Fibroblast of the aortic adventitia (primary cell): ENCODE measurements at regions not wholly inside any gene's neighbourhood (a gene's known extent, or its start where the extent isn't known, plus 50 kb on each side); places are given as distances from the start of the nearest gene placed in this dataset.

Experiments used
- DNase-seq: peaks from one replicate; pipeline ENCODE4 v3.0.0-alpha.2; 2010; ENCODE audit warnings: low read depth
- H3K4me3 ChIP-seq: 2 replicates; pipeline ENCODE4 v1.5.1; 2011; ENCODE audit warnings: low read depth, mild to moderate bottlenecking, control low read depth, low read length, moderate library complexity
- TF ChIP-seq, protein P1 (sequence below): IDR thresholded peaks from 2 replicates; pipeline ENCODE4 v1.5.1; 2011; ENCODE audit warnings: mild to moderate bottlenecking, low read length, control low read depth, inconsistent platforms; ENCODE audit not compliant: insufficient read depth

DNA sequence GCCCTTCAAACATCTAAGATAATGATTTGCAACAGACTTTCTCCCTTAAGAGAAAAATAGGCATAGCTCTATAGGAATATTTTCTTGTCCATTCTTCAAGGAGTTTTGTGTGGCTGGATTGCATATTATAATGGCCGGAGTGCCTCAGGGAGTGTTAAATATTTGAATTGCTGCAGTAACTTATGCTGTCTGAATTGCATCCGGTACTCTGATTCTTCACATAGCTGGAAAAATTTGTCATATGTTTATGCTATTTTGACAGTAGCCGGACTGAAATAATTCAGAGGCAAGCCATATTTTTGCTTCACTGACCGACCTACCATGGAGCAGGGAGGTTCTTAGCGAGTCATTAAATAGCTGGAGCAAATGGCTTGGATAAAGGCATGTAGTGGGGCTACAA, 621.0 kb downstream of the ACTL7B start:
- no peak for DNase-seq
- H3K4me3 ChIP-seq = no peak overlapping the region
- TF ChIP-seq, protein P1, sequence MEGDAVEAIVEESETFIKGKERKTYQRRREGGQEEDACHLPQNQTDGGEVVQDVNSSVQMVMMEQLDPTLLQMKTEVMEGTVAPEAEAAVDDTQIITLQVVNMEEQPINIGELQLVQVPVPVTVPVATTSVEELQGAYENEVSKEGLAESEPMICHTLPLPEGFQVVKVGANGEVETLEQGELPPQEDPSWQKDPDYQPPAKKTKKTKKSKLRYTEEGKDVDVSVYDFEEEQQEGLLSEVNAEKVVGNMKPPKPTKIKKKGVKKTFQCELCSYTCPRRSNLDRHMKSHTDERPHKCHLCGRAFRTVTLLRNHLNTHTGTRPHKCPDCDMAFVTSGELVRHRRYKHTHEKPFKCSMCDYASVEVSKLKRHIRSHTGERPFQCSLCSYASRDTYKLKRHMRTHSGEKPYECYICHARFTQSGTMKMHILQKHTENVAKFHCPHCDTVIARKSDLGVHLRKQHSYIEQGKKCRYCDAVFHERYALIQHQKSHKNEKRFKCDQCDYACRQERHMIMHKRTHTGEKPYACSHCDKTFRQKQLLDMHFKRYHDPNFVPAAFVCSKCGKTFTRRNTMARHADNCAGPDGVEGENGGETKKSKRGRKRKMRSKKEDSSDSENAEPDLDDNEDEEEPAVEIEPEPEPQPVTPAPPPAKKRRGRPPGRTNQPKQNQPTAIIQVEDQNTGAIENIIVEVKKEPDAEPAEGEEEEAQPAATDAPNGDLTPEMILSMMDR = no peak

DNA sequence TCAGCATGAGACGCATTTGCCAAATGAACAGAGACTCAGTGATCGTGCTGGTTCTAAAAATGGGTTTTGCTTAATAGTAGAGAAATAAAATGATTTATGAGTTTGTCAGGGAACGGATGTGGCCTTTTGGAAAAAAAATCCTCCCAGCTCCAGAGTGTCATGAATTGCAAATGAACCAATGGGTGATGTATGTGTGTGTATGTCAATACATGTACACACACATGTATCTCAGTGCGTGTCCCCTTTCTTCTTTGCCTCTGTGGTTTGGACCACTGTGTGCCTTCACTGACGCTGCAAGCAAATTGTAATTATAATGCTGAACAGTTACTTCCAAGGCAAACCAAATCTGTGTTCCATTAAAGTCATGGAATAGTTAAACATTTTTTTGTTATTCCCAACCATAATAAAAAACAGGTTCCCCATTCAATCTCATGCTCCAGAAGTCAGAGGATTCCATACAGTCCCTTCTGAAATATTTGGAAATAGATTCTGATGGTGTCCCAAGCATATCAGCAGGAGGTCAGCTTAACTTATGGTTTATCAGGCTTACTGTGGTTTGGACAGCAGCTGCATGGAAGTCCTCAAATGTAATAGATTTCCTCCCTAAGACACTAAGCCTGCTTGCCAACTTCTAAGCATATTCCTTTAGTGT, 630.5 kb downstream of the ACTL7B start:
- no peak overlapping the region for H3K4me3 ChIP-seq
- TF ChIP-seq, protein P1 = no peak
- DNase-seq = peak; percentile 47

DNA sequence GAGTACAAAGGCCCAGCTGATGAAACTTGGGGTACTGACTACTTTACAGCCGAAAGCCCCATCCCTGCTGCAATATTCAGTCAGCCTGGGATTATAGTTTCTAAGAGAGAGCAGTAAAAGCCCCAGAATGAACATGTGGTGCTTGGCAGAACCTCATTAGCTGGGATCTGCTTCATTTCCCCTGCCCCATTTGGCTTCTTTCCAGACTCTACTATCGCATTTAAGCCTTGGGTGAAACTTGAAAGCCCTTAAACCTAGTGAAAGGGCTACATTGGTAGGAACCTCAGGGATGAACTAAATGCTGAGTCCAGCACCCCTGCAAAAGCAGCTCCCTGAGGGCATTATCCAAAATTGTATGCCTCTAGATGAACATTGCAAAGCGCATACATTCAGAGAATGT, 631.1 kb downstream of the ACTL7B start:
- DNase-seq = no peak
- TF ChIP-seq, protein P1 = no peak
- no peak overlapping the region for H3K4me3 ChIP-seq

DNA sequence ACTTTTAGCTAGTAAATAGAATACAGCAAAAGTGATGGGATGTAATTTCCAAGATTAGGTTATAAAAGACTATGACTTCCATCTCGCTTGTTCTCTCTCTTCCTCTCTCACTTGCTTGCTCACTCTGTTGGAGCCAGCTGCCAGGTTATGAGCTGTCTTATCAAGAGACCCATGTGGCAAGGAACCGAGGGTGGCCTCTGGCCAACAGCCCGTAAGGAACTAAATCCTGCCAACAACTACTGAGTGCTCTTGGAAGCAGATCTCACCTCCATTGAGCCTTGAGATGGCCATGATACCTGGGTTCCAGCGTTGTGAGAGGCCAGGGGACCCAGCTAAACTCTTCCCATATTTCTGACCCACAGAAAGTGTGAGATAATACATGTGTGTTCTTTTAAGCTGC, 636.1 kb downstream of the ACTL7B start:
- no peak overlapping the region for H3K4me3 ChIP-seq
- peak; percentile 50 for DNase-seq
- TF ChIP-seq, protein P1 = no peak

DNA sequence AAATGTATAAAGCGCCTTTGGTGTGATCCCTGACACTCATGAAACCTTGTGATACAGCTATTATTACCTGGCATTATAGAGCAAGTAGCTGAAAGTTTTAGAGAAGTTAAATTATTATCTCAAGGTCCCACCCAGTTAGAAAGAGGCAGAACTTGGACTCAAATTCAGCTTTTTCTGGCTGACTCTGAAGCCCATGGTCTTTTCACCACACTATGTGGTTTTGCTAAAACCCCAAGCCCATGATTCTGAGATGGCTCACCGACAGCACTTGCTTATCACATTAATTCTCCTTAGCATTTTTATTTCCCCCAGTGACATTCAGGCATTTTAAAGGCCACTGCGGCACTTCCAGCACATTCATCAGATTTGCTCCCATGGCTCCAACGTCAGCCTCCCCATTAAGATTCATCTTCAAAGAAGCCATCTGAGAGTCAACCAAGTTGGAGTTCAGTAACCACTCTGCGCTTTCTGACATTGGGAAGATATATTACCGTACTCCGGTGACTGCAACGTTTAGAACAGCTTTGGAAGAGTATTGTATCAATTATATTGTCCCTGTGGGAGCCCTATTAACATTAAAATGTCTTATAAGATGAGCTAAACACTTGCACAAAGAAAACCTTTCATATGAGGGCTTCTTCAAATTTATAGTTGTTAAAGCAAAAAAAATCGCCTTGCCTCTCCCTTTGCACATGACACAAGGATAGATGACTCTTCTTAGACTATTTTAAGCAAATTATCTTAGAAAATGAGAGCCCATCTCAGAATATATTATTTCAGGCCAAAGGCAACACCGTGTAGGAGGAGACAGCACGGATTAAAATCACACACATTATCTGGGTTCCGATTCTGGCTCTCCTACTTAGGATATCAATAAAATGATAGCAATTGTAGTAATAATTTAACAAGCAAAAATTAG, 638.1 kb downstream of the ACTL7B start:
- TF ChIP-seq, protein P1 = no peak
- peak; percentile 49 for DNase-seq
- H3K4me3 ChIP-seq = no peak overlapping the region

DNA sequence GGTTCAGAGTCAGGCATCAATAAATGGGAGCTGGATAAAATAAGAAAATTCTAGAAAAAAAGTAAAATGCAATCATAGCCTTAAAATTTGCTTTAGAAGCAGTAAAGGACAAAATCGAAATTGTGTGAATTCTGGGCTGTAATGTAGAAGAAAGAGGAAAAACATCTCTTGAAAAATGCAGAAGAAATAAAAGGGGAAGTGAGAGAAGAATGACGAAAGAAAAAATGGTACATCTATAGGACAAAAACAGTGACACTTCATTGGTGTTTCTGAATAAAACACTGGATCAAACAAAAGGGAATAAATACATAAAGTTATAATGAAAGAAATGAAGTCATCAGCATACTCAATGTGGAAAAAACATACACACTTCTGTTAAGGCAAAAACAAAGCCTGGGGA, 642.3 kb downstream of the ACTL7B start:
- TF ChIP-seq, protein P1 = no peak
- DNase-seq = no peak
- H3K4me3 ChIP-seq = no peak overlapping the region
